K562 (cell line): ENCODE measurements at regions not wholly inside any gene's neighbourhood (a gene's known extent, or its start where the extent isn't known, plus 50 kb on each side); places are given as distances from the start of the nearest gene placed in this dataset.

ENCODE experiments used
- CTCF ChIP-seq, 3 experiments: IDR thresholded peaks in 2 of 3; conservative IDR thresholded peaks in 1 of 3; 2 replicates each; pipeline ENCODE4 v1.5.1; 2011 to 2012; ENCODE audit warnings: low read length in 3 of 3, mild to moderate bottlenecking in 3 of 3, control low read depth in 2 of 3, improper control_type of control experiment in 1 of 3, inconsistent platforms in 1 of 3, low read depth in 1 of 3, mixed read lengths in 1 of 3, moderate library complexity in 1 of 3; ENCODE audit not compliant: insufficient read depth in 2 of 3
- JUN ChIP-seq, 2 experiments: sonication (generic) in 1 of 2; formaldehyde crosslinking in 1 of 2; IDR thresholded peaks; 2 replicates each; pipeline versions ENCODE4 v1.6.1 to v1.8.0; 2012 to 2022; ENCODE audit warnings: borderline replicate concordance in 2 of 2, mild to moderate bottlenecking in 2 of 2, improper control_type of control experiment in 1 of 2, low read depth in 1 of 2, low read length in 1 of 2, missing genetic modification reagents in 1 of 2
- POLR2A ChIP-seq: fragments of 450-650 bp; conservative IDR thresholded peaks from 2 replicates; pipeline ENCODE4 v1.6.1; 2016
- PRPF4 ChIP-seq: fragments of 200-400 bp; formaldehyde crosslinking; IDR thresholded peaks from one replicate; pipeline ENCODE4 v1.6.1; 2017; ENCODE audit warnings: low read length, low read depth, mild to moderate bottlenecking; ENCODE audit not compliant: insufficient read depth, poor library complexity, severe bottlenecking

DNA sequence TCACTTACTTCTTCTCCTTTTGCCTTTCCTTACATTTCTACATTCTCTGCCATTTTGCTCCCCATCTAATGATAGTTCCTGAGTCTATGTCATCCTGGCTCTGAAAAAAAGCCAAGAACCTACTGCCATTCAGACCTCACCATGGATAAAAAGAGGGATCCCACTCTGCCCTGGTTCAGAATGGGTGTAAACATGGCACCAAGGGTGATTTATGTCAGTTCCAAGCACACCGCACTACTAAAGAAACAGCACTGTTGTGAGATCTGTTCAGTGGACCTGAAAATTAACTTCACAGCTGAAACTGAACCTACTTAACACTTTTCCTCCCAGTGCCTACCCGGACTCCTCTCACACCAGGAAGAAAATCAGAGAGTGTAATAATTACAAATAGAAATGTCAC, 72.3 kb upstream of the NTPCR start:
- no peak for TF ChIP-seq JUN (IDR thresholded peaks at IDR 0.05; ENCODE audit: borderline replicate concordance, low read depth, low read length)
- no peak for TF ChIP-seq JUN (CRISPR knock-in tag; IDR thresholded peaks at IDR 0.05; ENCODE audit: borderline replicate concordance)
- TF ChIP-seq CTCF (IDR thresholded peaks at IDR 0.05 in 2 of 3, conservative IDR thresholded peaks at IDR 0.05 in 1 of 3; ENCODE audit: insufficient read depth in 2 of 3, low read depth in 1 of 3, low read length in 3 of 3) = no peak
- TF ChIP-seq POLR2A = no peak
- no peak for TF ChIP-seq PRPF4
